Ascending aorta (tissue), 2 donors: ENCODE measurements at regions not wholly inside any gene's neighbourhood (a gene's known extent, or its start where the extent isn't known, plus 50 kb on each side); places are given as distances from the start of the nearest gene placed in this dataset.

Experiments used
- DNase-seq, 2 donors: peaks; one replicate each; pipeline ENCODE4 v3.0.0-alpha.2; 2019; ENCODE audit warnings: low spot score in 2 of 2
- H3K27ac ChIP-seq, 2 donors: fragments of 200-600 bp; sonication (generic); one replicate each; pipeline ENCODE4 v1.5.1; 2016 to 2017; ENCODE audit warnings: mild to moderate bottlenecking in 1 of 2
- H3K27me3 ChIP-seq: fragments of 200-600 bp; sonication (generic); one replicate; pipeline ENCODE4 v1.5.1; 2017
- H3K36me3 ChIP-seq, 2 donors: fragments of 200-600 bp; sonication (generic); one replicate each; pipeline ENCODE4 v1.5.1; 2016
- H3K4me1 ChIP-seq, 2 donors: fragments of 200-600 bp; sonication (generic); one replicate each; pipeline ENCODE4 v1.5.1; 2016 to 2017; ENCODE audit warnings: mild to moderate bottlenecking in 1 of 2
- H3K4me3 ChIP-seq, 2 donors: fragments of 200-600 bp; sonication (generic); one replicate each; pipeline ENCODE4 v1.5.1; 2016 to 2017; ENCODE audit warnings: mild to moderate bottlenecking in 1 of 2
- H3K9me3 ChIP-seq, 2 donors: fragments of 200-600 bp; sonication (generic); one replicate each; pipeline ENCODE4 v1.5.1; 2016
- intact Hi-C: fragments of 100-400 bp; cut with DNase I; formaldehyde crosslinking; loops from one replicate; pipeline ENCODE4 v1.15.1; 2023
- TF ChIP-seq, protein P1 (sequence below), 3 experiments: fragments of 200-600 bp in 2 of 3; fragments of 450-650 bp in 1 of 3; sonication (generic) in 2 of 3; IDR thresholded peaks; one replicate each; pipeline ENCODE4 v1.5.1; 2016 to 2019; ENCODE audit warnings: antibody characterized with exemption in 3 of 3, mild to moderate bottlenecking in 1 of 3, moderate library complexity in 1 of 3

- intact Hi-C loops, result no loop called here
- H3K27ac ChIP-seq, result no peak overlapping the region
- no peaks in the 10 kb centered on the region for H3K4me1 ChIP-seq
- H3K27me3 ChIP-seq, result no peaks in the 10 kb centered on the region
- H3K4me3 ChIP-seq, result no peak overlapping the region
- no peak for DNase-seq
- TF ChIP-seq, protein P1, sequence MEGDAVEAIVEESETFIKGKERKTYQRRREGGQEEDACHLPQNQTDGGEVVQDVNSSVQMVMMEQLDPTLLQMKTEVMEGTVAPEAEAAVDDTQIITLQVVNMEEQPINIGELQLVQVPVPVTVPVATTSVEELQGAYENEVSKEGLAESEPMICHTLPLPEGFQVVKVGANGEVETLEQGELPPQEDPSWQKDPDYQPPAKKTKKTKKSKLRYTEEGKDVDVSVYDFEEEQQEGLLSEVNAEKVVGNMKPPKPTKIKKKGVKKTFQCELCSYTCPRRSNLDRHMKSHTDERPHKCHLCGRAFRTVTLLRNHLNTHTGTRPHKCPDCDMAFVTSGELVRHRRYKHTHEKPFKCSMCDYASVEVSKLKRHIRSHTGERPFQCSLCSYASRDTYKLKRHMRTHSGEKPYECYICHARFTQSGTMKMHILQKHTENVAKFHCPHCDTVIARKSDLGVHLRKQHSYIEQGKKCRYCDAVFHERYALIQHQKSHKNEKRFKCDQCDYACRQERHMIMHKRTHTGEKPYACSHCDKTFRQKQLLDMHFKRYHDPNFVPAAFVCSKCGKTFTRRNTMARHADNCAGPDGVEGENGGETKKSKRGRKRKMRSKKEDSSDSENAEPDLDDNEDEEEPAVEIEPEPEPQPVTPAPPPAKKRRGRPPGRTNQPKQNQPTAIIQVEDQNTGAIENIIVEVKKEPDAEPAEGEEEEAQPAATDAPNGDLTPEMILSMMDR (IDR thresholded peaks at IDR 0.05), result no peak
- H3K36me3 ChIP-seq, result no peaks in the 10 kb centered on the region
- H3K9me3 ChIP-seq, result no peaks in the 10 kb centered on the region
These were observed 732.3 kb downstream of the FGF9 start for GRCh38 chr13:22403144-22403543.

- Histone ChIP-seq H3K27me3 (no peaks in the 10 kb centered on the region), H3K4me1 (no peaks in the 10 kb centered on the region), H3K9me3 (no peaks in the 10 kb centered on the region), H3K4me3 (no peak overlapping the region), H3K27ac (no peak overlapping the region), H3K36me3 (no peaks in the 10 kb centered on the region)
- DNase-seq, result no peak
- TF ChIP-seq, protein P1 (IDR thresholded peaks at IDR 0.05), result no peak
- intact Hi-C loops, result no loop called here
These were observed 735.0 kb downstream of the FGF9 start for GRCh38 chr13:22405891-22406290.

GRCh38 chr13:22412452-22412851 is 741.6 kb downstream of the FGF9 start:
- TF ChIP-seq, protein P1 (IDR thresholded peaks at IDR 0.05), result no peak
- no peak for DNase-seq

GRCh38 chr13:22422023-22422422 is 751.1 kb downstream of the FGF9 start:
- no peak for DNase-seq
- H3K27ac ChIP-seq, result no peak overlapping the region
- H3K4me3 ChIP-seq, result no peak overlapping the region
- H3K9me3 ChIP-seq, result no peaks in the 10 kb centered on the region
- intact Hi-C loops, result no loop called here
- H3K36me3 ChIP-seq, result no peaks in the 10 kb centered on the region
- no peaks in the 10 kb centered on the region for H3K4me1 ChIP-seq
- H3K27me3 ChIP-seq, result no peaks in the 10 kb centered on the region
- TF ChIP-seq, protein P1 (IDR thresholded peaks at IDR 0.05), result no peak

More at GRCh38 chr13:22412452-22412851, 741.6 kb downstream of the FGF9 start:
- peaks cover 0 to 26% of the 10 kb centered on the region in 2 donors for H3K9me3 ChIP-seq
- no peaks in the 10 kb centered on the region for H3K4me1 ChIP-seq
- intact Hi-C loops, result no loop called here
- no peaks in the 10 kb centered on the region for H3K36me3 ChIP-seq
- no peak overlapping the region for H3K4me3 ChIP-seq
- no peaks in the 10 kb centered on the region for H3K27me3 ChIP-seq
- no peak overlapping the region for H3K27ac ChIP-seq

- no peaks in the 10 kb centered on the region for H3K9me3 ChIP-seq
- H3K27ac ChIP-seq, result no peak overlapping the region
- TF ChIP-seq, protein P1 (IDR thresholded peaks at IDR 0.05), result no peak
- H3K36me3 ChIP-seq, result no peaks in the 10 kb centered on the region
- no peak for DNase-seq
- intact Hi-C loops, result no loop called here
- H3K4me1 ChIP-seq, result no peaks in the 10 kb centered on the region
- H3K27me3 ChIP-seq, result no peaks in the 10 kb centered on the region
- no peak overlapping the region for H3K4me3 ChIP-seq
These were observed 751.8 kb downstream of the FGF9 start for GRCh38 chr13:22422712-22423111.

GRCh38 chr13:22423261-22423660 is 752.4 kb downstream of the FGF9 start:
- no peak overlapping the region for H3K4me3 ChIP-seq
- H3K4me1 ChIP-seq, result no peaks in the 10 kb centered on the region
- no peaks in the 10 kb centered on the region for H3K9me3 ChIP-seq
- TF ChIP-seq, protein P1 (IDR thresholded peaks at IDR 0.05), result no peak
- no peak for DNase-seq
- H3K36me3 ChIP-seq, result no peaks in the 10 kb centered on the region
- H3K27ac ChIP-seq, result no peak overlapping the region
- intact Hi-C loops, result no loop called here
- no peaks in the 10 kb centered on the region for H3K27me3 ChIP-seq
